ENCODE measurements at regions not wholly inside any gene's neighbourhood (a gene's known extent, or its start where the extent isn't known, plus 50 kb on each side); places are given as distances from the start of the nearest gene placed in this dataset.

DNA sequence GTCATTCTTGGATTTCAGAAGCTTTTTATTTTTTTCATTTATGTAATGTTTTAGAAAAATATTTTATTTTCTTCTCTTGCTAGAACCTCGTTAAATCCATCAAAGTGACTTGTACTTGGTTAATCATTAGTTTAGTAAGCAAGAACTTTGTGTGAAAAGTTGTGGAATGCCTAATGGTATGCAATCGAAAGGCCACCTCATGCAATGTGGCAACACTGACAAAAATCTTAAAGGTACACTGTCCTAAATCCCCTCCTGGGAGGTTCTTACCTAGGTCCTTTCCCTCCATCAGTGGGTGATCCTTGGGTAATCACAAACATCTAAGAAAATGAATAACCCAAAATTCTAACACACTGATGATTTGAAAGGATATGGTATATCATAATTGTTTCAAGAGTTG lies 304.2 kb downstream of the DNAH5 start:
- H3K4me3 Mint-ChIP-seq = no peak overlapping the region
- H3K4me1 Mint-ChIP-seq (ENCODE audit: low read depth) = no peaks in the 10 kb centered on the region
- H3K36me3 Mint-ChIP-seq (ENCODE audit: low read depth) = no peaks in the 10 kb centered on the region
- no peak overlapping the region for H3K27ac Mint-ChIP-seq
- peaks cover 12% of the 10 kb centered on the region for H3K9me3 Mint-ChIP-seq
- no peaks in the 10 kb centered on the region for H3K27me3 Mint-ChIP-seq (ENCODE audit: low read depth)

DNA sequence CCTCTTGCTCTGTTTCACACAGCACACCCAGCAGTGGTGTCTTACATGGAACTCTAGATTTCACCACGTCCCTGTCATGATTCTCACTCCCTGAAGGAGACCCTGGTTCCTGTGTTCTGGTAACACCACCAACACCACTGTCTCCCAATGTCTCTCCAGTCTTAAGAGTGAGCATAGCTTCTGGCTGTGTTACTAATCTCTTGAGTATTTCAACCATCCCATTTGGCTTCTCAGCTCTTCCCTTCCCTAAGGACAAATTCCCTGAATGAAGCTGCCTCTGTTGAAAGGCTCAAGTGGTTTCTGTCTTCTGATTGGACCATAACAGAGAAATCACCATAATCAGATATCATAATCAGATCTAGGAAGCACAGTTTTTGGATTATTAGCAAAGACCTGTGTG lies 311.8 kb downstream of the DNAH5 start:
- Mint-ChIP-seq H3K4me1 (ENCODE audit: low read depth) (no peaks in the 10 kb centered on the region), H3K4me3 (no peak overlapping the region)

DNA sequence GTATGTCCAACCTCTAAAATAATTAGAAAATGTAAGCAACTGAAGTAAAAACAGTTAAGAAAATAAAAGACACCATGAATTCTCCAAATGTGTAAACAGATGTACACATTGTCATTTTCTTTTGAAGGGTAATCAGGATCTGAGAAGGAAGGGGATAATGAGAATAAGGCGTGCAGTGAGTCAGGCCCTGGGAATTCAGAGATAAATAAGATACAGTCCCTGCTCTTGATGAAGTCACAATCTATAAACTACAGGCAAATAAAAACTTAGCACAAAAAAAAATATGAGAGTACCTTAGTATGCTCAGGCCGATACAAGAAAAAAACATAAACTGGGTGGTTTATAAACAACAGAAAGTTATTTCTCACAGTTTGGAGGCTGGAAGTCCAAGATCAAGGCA lies 315.3 kb downstream of the DNAH5 start:
- Mint-ChIP-seq H3K27me3 (ENCODE audit: low read depth) (no peaks in the 10 kb centered on the region), H3K9me3 (peaks cover 6% of the 10 kb centered on the region), H3K27ac (no peak overlapping the region), H3K4me1 (ENCODE audit: low read depth) (no peaks in the 10 kb centered on the region), H3K4me3 (no peak overlapping the region), H3K36me3 (ENCODE audit: low read depth) (no peaks in the 10 kb centered on the region)

More for the DNA sequence above, 311.8 kb downstream of the DNAH5 start:
- Mint-ChIP-seq H3K27me3 (ENCODE audit: low read depth) (no peaks in the 10 kb centered on the region), H3K36me3 (ENCODE audit: low read depth) (no peaks in the 10 kb centered on the region), H3K27ac (no peak overlapping the region), H3K9me3 (no peaks in the 10 kb centered on the region)

DNA sequence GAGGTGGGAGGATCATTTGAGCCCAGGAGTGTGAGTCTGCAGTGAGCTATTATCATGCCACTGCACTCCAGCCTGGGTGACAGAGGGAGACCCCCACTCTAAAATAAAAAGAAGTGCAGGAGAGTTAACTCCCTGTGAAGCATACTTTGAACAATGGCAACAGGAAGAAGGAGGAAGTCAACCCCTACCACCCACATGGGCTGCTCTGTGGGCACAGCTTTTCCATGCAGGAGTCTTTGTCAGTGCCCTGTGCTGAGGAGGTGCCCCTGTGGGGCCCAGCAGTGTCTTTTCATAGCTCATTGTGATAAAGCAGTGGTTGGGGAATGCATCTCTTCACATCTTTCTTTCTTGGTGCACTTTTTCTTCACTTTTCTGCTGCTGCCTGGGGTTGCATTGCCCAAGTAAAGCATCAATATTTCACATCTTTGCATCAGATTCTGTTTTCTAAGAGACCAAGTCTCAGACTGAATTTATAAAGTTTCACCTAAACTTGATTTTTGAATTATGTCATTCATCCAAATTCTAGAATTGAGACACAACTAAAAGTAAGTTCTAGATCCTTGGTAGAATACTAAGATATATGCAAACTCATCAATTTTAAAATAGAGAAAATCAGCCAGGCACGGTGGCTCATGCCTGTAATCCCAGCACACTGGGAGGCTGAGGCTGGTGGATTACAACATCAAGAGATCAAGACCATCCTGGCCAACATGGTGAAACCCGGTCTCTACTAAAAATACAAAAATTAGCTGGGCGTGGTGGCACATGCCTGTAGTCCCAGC lies 316.6 kb downstream of the DNAH5 start:
- no peak overlapping the region for H3K27ac Mint-ChIP-seq
- H3K4me3 Mint-ChIP-seq = no peak overlapping the region

DNA sequence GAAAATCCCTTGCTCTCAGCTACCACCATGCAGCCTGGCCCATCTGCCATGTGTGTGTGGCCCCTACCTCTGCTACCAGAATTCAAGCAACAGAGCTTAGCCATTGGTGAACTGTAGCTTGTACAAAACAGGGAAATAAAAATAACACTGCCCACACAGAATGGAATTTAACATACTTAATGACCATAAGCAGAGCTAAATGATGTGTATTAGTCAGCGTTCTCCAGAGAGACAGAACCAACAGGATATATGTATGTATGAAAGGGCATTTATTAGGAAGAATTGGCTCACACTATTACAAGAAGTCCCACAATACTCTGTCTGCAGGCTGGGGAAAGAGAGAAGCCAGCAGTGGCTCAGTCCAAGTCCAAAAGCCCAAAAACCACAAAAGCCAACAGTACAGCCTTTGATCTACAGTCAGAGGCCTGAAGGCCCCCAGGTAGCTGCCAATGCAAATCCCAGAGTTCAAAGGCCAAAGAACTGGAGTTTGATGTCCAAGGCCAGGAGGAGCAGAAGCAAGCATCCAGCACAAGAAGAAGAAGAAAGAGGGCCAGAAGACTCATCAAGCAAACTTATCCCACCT lies 318.8 kb downstream of the DNAH5 start:
- Mint-ChIP-seq H3K4me3 (no peak overlapping the region), H3K36me3 (ENCODE audit: low read depth) (no peaks in the 10 kb centered on the region), H3K9me3 (peaks cover 7% of the 10 kb centered on the region), H3K27ac (no peak overlapping the region), H3K27me3 (ENCODE audit: low read depth) (no peaks in the 10 kb centered on the region), H3K4me1 (ENCODE audit: low read depth) (no peaks in the 10 kb centered on the region)

More for the DNA sequence above, 316.6 kb downstream of the DNAH5 start:
- no peaks in the 10 kb centered on the region for H3K36me3 Mint-ChIP-seq (ENCODE audit: low read depth)
- peaks cover 6% of the 10 kb centered on the region for H3K9me3 Mint-ChIP-seq
- no peaks in the 10 kb centered on the region for H3K4me1 Mint-ChIP-seq (ENCODE audit: low read depth)
- no peaks in the 10 kb centered on the region for H3K27me3 Mint-ChIP-seq (ENCODE audit: low read depth)

DNA sequence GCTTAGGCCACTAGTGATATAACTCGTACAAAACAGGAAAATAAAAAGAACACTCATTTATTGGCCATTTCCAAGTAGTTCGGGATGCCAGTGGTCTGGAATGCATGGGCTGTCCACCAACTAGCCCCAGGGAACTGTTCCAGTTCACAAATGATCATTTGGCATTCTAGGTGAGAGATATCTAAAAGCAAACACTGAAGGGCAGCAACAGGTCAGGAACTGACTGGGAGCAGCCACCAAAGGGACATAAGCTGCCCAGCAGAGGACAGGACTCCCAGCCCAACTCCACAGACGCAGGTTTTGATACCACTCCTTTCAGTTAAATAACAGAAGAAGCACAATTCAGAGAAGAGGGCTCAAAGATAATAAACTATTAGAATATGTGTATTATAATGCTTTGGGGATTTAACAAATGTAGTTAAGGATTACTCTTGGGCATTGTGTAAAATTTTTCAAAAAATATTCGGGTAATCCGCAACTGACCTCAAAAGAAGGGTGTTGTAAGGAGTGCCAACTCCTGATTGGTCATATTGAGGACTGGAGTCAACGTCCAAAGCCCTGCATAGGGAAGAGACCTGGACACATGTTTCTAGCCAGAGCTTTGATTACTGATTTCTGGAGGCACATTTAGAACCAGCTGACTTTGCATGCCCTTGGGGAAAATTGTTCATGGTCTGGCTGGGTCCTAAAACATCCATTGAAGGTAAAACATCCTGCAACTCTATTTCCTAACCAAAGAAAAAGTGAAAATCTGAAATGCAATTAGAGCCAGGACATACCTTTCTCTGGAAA lies 320.0 kb downstream of the DNAH5 start:
- Mint-ChIP-seq H3K27ac (no peak overlapping the region), H3K4me1 (ENCODE audit: low read depth) (no peaks in the 10 kb centered on the region), H3K36me3 (ENCODE audit: low read depth) (no peaks in the 10 kb centered on the region), H3K4me3 (no peak overlapping the region), H3K9me3 (peaks cover 13% of the 10 kb centered on the region), H3K27me3 (ENCODE audit: low read depth) (no peaks in the 10 kb centered on the region)

DNA sequence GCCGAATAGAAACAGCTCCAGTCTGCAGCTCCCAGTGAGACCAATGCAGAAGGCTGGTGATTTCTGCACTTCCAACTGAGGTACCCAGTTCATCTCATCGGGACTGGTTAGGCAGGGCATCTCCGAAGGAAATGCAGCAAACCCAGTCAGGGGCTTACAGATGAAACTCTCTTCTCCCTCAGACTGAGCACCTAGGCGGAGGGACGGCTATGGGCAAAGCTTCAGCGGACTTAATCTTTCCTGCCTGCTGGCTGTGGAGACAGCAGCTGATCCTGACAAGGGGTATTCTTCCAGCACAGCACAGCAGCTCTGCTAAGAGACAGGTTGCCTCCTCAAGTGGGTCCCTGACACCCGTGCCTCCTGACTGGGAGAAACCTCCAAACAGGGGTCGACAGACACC lies 330.9 kb downstream of the DNAH5 start:
- no peaks in the 10 kb centered on the region for H3K4me1 Mint-ChIP-seq (ENCODE audit: low read depth)
- H3K27me3 Mint-ChIP-seq (ENCODE audit: low read depth) = no peaks in the 10 kb centered on the region
- no peaks in the 10 kb centered on the region for H3K36me3 Mint-ChIP-seq (ENCODE audit: low read depth)
- no peak overlapping the region for H3K4me3 Mint-ChIP-seq
- H3K9me3 Mint-ChIP-seq = peaks cover 25% of the 10 kb centered on the region
- no peak overlapping the region for H3K27ac Mint-ChIP-seq

DNA sequence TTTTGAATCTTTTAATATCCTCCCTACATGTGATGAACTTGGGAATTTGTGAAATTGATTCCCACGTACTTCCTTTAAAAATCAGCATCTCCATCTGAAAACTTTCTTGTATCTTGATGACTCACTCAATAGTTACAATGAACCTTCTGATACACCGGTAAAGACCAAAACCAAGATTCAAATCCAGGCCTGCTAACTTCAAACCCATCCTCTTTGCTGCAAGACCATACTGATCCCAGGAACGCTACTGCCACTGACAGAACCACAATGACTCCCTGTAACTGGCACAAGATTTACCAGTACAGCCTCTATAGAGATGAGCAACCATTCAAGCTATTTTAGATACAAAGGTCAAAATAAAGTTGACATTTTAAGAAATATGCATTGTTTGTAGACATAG lies 332.9 kb downstream of the DNAH5 start:
- Mint-ChIP-seq H3K4me1 (ENCODE audit: low read depth) (no peaks in the 10 kb centered on the region), H3K27ac (no peak overlapping the region), H3K36me3 (ENCODE audit: low read depth) (no peaks in the 10 kb centered on the region), H3K4me3 (no peak overlapping the region), H3K27me3 (ENCODE audit: low read depth) (no peaks in the 10 kb centered on the region), H3K9me3 (peaks cover 21% of the 10 kb centered on the region)

DNA sequence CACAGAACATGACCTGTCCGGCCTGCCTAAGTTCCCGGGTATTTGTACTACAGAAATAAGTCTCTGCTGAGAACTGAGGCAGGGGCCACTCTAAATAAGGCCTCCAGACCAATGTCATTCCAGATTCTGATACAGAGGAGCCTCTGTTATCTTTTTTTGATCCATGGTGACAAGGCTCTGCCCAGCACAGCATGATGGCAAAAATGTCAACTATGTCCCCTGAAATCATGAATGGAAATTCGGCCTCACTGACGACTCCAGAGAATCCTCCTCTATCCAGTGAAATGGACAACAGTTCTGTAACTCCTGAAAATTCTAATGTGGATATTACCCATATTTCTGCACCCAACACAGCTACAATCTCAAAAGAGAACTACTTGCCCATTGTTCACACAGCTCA lies 335.0 kb downstream of the DNAH5 start:
- Mint-ChIP-seq H3K36me3 (ENCODE audit: low read depth) (no peaks in the 10 kb centered on the region), H3K4me1 (ENCODE audit: low read depth) (no peaks in the 10 kb centered on the region), H3K4me3 (no peak overlapping the region), H3K27me3 (ENCODE audit: low read depth) (no peaks in the 10 kb centered on the region), H3K27ac (no peak overlapping the region), H3K9me3 (peaks cover 12% of the 10 kb centered on the region)

DNA sequence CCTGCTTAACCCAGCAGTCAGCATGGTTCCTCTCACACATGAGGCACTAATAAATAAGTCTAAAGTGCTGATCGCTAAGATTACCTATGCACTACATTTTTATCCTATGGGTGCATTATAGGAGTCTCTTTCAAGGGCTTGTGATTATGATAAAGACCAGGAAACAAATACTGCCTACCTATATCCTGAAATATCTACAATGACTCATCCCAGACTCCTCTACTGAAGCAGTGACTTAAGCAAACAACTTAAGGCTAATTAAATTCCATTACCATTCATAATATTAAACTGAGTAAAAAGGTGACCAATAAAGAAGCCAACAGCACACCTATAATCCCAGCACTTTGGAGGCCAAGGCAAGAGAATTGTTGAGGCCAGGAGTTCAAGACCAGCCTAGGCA lies 338.4 kb downstream of the DNAH5 start:
- Mint-ChIP-seq H3K36me3 (ENCODE audit: low read depth) (no peaks in the 10 kb centered on the region), H3K27me3 (ENCODE audit: low read depth) (no peaks in the 10 kb centered on the region), H3K4me3 (no peak overlapping the region), H3K4me1 (ENCODE audit: low read depth) (no peaks in the 10 kb centered on the region), H3K27ac (no peak overlapping the region), H3K9me3 (no peaks in the 10 kb centered on the region)

DNA sequence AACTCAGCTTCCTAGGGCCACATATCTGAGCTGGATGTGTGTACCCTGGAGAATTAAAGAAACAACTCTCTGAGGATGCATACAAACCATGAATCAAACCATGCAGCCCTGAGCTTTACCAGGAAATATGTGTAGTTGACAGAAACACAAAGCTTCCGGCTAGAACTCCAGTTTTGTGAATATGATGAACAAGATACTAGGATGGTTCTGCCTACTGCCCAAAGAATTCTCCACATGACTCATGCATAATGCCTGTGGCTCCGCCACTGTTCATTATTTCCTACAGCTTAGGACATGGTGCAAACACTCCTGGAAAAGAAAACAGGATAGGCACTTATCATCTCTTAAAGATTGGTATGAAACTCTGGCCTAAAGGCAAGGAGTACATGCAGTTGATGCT lies 343.4 kb downstream of the DNAH5 start:
- H3K27me3 Mint-ChIP-seq (ENCODE audit: low read depth) = no peaks in the 10 kb centered on the region
- H3K4me3 Mint-ChIP-seq = no peak overlapping the region
- H3K9me3 Mint-ChIP-seq = peaks cover 11% of the 10 kb centered on the region
- H3K36me3 Mint-ChIP-seq (ENCODE audit: low read depth) = no peaks in the 10 kb centered on the region
- H3K27ac Mint-ChIP-seq = no peak overlapping the region
- H3K4me1 Mint-ChIP-seq (ENCODE audit: low read depth) = no peaks in the 10 kb centered on the region

DNA sequence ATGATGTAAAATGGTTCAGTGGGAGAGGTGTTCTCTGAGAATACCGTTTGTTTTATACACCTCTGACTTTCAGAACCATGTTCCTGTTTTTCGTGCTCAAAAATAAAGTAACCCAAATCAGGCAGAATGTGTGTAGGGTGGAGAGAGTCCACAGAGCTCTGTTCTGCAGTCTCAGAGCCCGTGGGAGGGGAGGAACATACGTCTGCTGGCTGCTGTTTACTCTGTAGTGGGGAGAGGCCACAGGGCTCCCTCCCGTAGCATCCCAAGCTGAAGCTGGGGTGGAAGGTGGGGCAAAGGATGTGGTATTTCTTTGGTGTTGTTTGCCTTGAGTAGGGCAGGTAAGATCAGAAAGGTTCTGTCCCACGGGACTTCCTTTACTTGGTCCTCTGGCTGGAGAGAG lies 348.5 kb downstream of the DNAH5 start:
- Mint-ChIP-seq H3K36me3 (ENCODE audit: low read depth) (no peaks in the 10 kb centered on the region), H3K9me3 (peaks cover 19% of the 10 kb centered on the region), H3K4me3 (no peak overlapping the region), H3K27me3 (ENCODE audit: low read depth) (no peaks in the 10 kb centered on the region), H3K27ac (no peak overlapping the region), H3K4me1 (ENCODE audit: low read depth) (no peaks in the 10 kb centered on the region)

DNA sequence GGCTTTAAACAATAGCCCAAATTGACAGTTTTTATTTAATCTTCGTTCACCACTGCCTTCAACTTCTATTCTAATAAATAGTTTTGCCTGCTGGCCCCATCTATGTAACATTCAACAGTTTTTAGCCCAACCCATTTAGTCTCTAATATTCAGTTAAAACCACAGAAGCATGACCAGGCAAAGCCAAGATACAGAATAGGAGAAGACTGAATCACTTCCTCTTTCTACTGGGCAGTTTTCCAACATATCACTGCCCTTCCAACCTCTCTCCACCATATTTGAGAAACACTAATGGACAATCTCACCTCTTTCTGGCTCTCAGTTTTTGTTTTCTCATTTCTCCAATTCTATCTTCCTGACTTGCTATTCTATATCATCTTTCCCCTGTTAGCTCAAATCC lies 352.9 kb downstream of the DNAH5 start:
- Mint-ChIP-seq H3K27ac (no peak overlapping the region), H3K4me1 (ENCODE audit: low read depth) (no peaks in the 10 kb centered on the region), H3K27me3 (ENCODE audit: low read depth) (no peaks in the 10 kb centered on the region), H3K36me3 (ENCODE audit: low read depth) (no peaks in the 10 kb centered on the region), H3K4me3 (no peak overlapping the region), H3K9me3 (peaks cover 12% of the 10 kb centered on the region)

DNA sequence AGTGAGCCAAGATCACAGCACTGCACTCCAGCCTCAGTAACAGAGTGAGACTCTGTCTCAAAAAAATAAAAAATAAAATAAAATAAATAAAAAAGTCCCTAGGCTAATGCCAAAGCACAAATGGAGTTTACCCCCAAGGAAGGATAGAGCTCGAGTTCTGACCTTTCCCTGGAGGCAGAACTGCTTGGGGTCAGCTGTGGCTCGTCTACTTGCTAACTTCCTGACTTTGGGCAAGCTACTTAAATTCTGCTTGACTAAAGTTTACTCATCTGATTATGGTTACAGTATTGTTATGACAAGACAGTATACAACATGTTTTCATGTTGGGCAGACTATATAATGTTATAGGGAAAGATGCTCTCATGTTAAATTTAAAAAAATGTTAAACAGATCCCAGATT lies 359.2 kb downstream of the DNAH5 start:
- Mint-ChIP-seq H3K27ac (no peak overlapping the region), H3K4me1 (ENCODE audit: low read depth) (no peaks in the 10 kb centered on the region), H3K4me3 (no peak overlapping the region), H3K9me3 (peaks cover 4% of the 10 kb centered on the region), H3K36me3 (ENCODE audit: low read depth) (no peaks in the 10 kb centered on the region), H3K27me3 (ENCODE audit: low read depth) (no peaks in the 10 kb centered on the region)

DNA sequence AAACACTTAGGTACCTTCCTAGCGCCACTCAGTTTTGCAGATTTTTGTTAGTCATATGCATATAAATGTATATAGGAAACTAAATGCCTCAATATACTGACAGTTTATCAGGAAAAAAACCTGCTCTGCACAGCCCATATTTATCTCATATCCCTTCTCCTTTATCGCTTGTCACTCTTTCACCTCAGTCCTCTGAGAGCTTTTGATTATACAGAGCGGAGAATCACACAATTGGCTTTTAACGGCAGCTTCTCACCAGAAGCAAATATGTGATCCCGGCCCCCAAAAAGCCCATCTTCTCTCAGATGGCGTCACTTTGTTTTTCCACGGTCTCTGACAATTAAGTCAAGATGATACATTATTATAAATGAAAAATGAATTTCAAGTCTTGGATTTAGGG lies 362.6 kb downstream of the DNAH5 start:
- Mint-ChIP-seq H3K4me1 (ENCODE audit: low read depth) (no peaks in the 10 kb centered on the region), H3K9me3 (peaks cover 4% of the 10 kb centered on the region), H3K4me3 (no peak overlapping the region), H3K27ac (no peak overlapping the region), H3K36me3 (ENCODE audit: low read depth) (no peaks in the 10 kb centered on the region), H3K27me3 (ENCODE audit: low read depth) (no peaks in the 10 kb centered on the region)
